ENCODE measurements at regions not wholly inside any gene's neighbourhood (a gene's known extent, or its start where the extent isn't known, plus 50 kb on each side); places are given as distances from the start of the nearest gene placed in this dataset.

GRCh38 chr5:145360936-145361335 is 474.2 kb downstream of the PRELID2 start:
- Histone ChIP-seq H3K9me3 (no peaks in the 10 kb centered on the region), H3K36me3 (replicated peaks) (no peaks in the 10 kb centered on the region), H3K4me3 (no peak overlapping the region), H3K27me3 (ENCODE audit: low read depth) (no peaks in the 10 kb centered on the region), H3K4me1 (no peaks in the 10 kb centered on the region)
- no peak for DNase-seq (ENCODE audit: low spot score in 2 of 2)
- in situ Hi-C loops (cut with MboI; ENCODE audit: low sequenced_read_pairs): no loop called here

GRCh38 chr5:145350513-145350912 is 484.6 kb downstream of the PRELID2 start:
- Histone ChIP-seq H3K9me3 (no peaks in the 10 kb centered on the region), H3K4me1 (no peaks in the 10 kb centered on the region), H3K36me3 (replicated peaks) (no peaks in the 10 kb centered on the region), H3K27me3 (ENCODE audit: low read depth) (no peaks in the 10 kb centered on the region), H3K4me3 (no peak overlapping the region)
- in situ Hi-C loops (cut with MboI; ENCODE audit: low sequenced_read_pairs): no loop called here
- no peak for DNase-seq (ENCODE audit: low spot score in 2 of 2)

GRCh38 chr5:145347026-145347616 is 488.0 kb downstream of the PRELID2 start:
- H3K9me3 ChIP-seq: no peaks in the 10 kb centered on the region
- no peaks in the 10 kb centered on the region for H3K4me1 ChIP-seq
- in situ Hi-C loops (cut with MboI; ENCODE audit: low sequenced_read_pairs): no loop called here
- DNase-seq (ENCODE audit: low spot score in 2 of 2): peak in 1 of 2 experiments; percentile 18
- H3K27me3 ChIP-seq (ENCODE audit: low read depth): no peaks in the 10 kb centered on the region
- no peaks in the 10 kb centered on the region for H3K36me3 ChIP-seq (replicated peaks)
- H3K4me3 ChIP-seq: no peak overlapping the region

GRCh38 chr5:145345511-145346287 is 489.4 kb downstream of the PRELID2 start:
- in situ Hi-C loops (cut with MboI; ENCODE audit: low sequenced_read_pairs): no loop called here
- H3K9me3 ChIP-seq: no peaks in the 10 kb centered on the region
- DNase-seq (ENCODE audit: low spot score in 2 of 2): no peak

GRCh38 chr5:145341842-145342241 is 493.3 kb downstream of the PRELID2 start:
- no peaks in the 10 kb centered on the region for H3K4me1 ChIP-seq
- in situ Hi-C loops (cut with MboI; ENCODE audit: low sequenced_read_pairs): no loop called here
- no peak overlapping the region for H3K4me3 ChIP-seq
- no peaks in the 10 kb centered on the region for H3K27me3 ChIP-seq (ENCODE audit: low read depth)
- DNase-seq (ENCODE audit: low spot score in 2 of 2): no peak
- H3K36me3 ChIP-seq (replicated peaks): no peaks in the 10 kb centered on the region
- H3K9me3 ChIP-seq: no peaks in the 10 kb centered on the region

More at GRCh38 chr5:145345511-145346287, 489.4 kb downstream of the PRELID2 start:
- no peak overlapping the region for H3K4me3 ChIP-seq
- no peaks in the 10 kb centered on the region for H3K36me3 ChIP-seq (replicated peaks)
- H3K27me3 ChIP-seq (ENCODE audit: low read depth): no peaks in the 10 kb centered on the region
- no peaks in the 10 kb centered on the region for H3K4me1 ChIP-seq

- Histone ChIP-seq H3K27me3 (ENCODE audit: low read depth) (no peaks in the 10 kb centered on the region), H3K9me3 (no peaks in the 10 kb centered on the region; the same call in 1 of the 2 replicates), H3K4me3 (no peak overlapping the region), H3K36me3 (replicated peaks) (no peaks in the 10 kb centered on the region), H3K4me1 (no peaks in the 10 kb centered on the region)
- in situ Hi-C loops (cut with MboI; ENCODE audit: low sequenced_read_pairs): no loop called here
- DNase-seq (ENCODE audit: low spot score in 2 of 2): no peak
These were observed 495.0 kb downstream of the PRELID2 start for GRCh38 chr5:145340099-145340498.

- H3K4me3 ChIP-seq: no peak overlapping the region
- in situ Hi-C loops (cut with MboI; ENCODE audit: low sequenced_read_pairs): no loop called here
- H3K4me1 ChIP-seq: no peaks in the 10 kb centered on the region
- no peaks in the 10 kb centered on the region for H3K9me3 ChIP-seq
- no peak for DNase-seq (ENCODE audit: low spot score in 2 of 2)
- H3K36me3 ChIP-seq (replicated peaks): no peaks in the 10 kb centered on the region
- H3K27me3 ChIP-seq (ENCODE audit: low read depth): no peaks in the 10 kb centered on the region
These were observed 510.2 kb downstream of the PRELID2 start for GRCh38 chr5:145324767-145325479.

- H3K36me3 ChIP-seq (replicated peaks): no peaks in the 10 kb centered on the region
- no peak for DNase-seq (ENCODE audit: low spot score in 2 of 2)
- H3K4me1 ChIP-seq: no peaks in the 10 kb centered on the region
- no peaks in the 10 kb centered on the region for H3K27me3 ChIP-seq (ENCODE audit: low read depth)
- H3K9me3 ChIP-seq: no peaks in the 10 kb centered on the region
- H3K4me3 ChIP-seq: no peak overlapping the region
- in situ Hi-C loops (cut with MboI; ENCODE audit: low sequenced_read_pairs): no loop called here
These were observed 511.0 kb downstream of the PRELID2 start for GRCh38 chr5:145324101-145324500.

GRCh38 chr5:145316282-145316681 is 518.9 kb downstream of the PRELID2 start:
- in situ Hi-C loops (cut with MboI; ENCODE audit: low sequenced_read_pairs): no loop called here
- Histone ChIP-seq H3K4me1 (no peaks in the 10 kb centered on the region), H3K4me3 (no peak overlapping the region), H3K27me3 (ENCODE audit: low read depth) (no peaks in the 10 kb centered on the region), H3K9me3 (no peaks in the 10 kb centered on the region), H3K36me3 (replicated peaks) (no peaks in the 10 kb centered on the region)
- no peak for DNase-seq (ENCODE audit: low spot score in 2 of 2)

GRCh38 chr5:145307866-145308382 is 527.2 kb downstream of the PRELID2 start:
- no peaks in the 10 kb centered on the region for H3K27me3 ChIP-seq (ENCODE audit: low read depth)
- in situ Hi-C loops (cut with MboI; ENCODE audit: low sequenced_read_pairs): no loop called here
- H3K4me3 ChIP-seq: no peak overlapping the region
- DNase-seq (ENCODE audit: low spot score in 2 of 2): no peak
- no peaks in the 10 kb centered on the region for H3K36me3 ChIP-seq (replicated peaks)
- H3K9me3 ChIP-seq: no peaks in the 10 kb centered on the region
- no peaks in the 10 kb centered on the region for H3K4me1 ChIP-seq

- no peaks in the 10 kb centered on the region for H3K9me3 ChIP-seq
- in situ Hi-C loops (cut with MboI; ENCODE audit: low sequenced_read_pairs): no loop called here
- no peak overlapping the region for H3K4me3 ChIP-seq
- no peaks in the 10 kb centered on the region for H3K36me3 ChIP-seq (replicated peaks)
- H3K4me1 ChIP-seq: no peaks in the 10 kb centered on the region
- no peak for DNase-seq (ENCODE audit: low spot score in 2 of 2)
- no peaks in the 10 kb centered on the region for H3K27me3 ChIP-seq (ENCODE audit: low read depth)
These were observed 539.8 kb downstream of the PRELID2 start for GRCh38 chr5:145295236-145295835.

GRCh38 chr5:145294331-145294730 is 540.8 kb downstream of the PRELID2 start:
- in situ Hi-C loops (cut with MboI; ENCODE audit: low sequenced_read_pairs): no loop called here
- no peak for DNase-seq (ENCODE audit: low spot score in 2 of 2)
- H3K4me3 ChIP-seq: no peak overlapping the region
- no peaks in the 10 kb centered on the region for H3K36me3 ChIP-seq (replicated peaks)
- no peaks in the 10 kb centered on the region for H3K9me3 ChIP-seq
- no peaks in the 10 kb centered on the region for H3K27me3 ChIP-seq (ENCODE audit: low read depth)
- no peaks in the 10 kb centered on the region for H3K4me1 ChIP-seq

- no peak for DNase-seq (ENCODE audit: low spot score in 2 of 2)
- Histone ChIP-seq H3K4me1 (no peaks in the 10 kb centered on the region), H3K27me3 (ENCODE audit: low read depth) (no peaks in the 10 kb centered on the region), H3K36me3 (replicated peaks) (no peaks in the 10 kb centered on the region), H3K4me3 (no peak overlapping the region), H3K9me3 (no peaks in the 10 kb centered on the region)
- in situ Hi-C loops (cut with MboI; ENCODE audit: low sequenced_read_pairs): no loop called here
These were observed 541.4 kb downstream of the PRELID2 start for GRCh38 chr5:145293716-145294115.
